ENCODE measurements at regions not wholly inside any gene's neighbourhood (a gene's known extent, or its start where the extent isn't known, plus 50 kb on each side); places are given as distances from the start of the nearest gene placed in this dataset.

DNA sequence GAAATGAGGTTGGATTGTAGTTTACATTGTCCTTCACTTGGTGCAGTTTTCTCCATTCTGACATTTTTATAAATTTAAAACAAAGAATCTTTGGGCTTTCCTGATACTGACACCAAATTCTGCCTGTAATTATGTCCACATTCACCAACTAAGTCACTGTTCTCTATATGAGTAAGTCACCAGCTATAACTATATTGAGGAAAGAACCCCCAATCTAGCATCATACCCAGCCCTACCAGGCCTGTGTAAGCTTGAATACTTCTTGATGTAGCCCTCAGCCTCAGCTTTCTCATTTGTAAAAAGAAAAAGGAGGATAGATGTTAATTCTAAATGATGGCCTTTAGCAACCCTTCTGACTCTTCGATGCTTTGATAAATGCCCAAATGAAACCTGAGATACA lies 112.7 kb upstream of the FST start:
- DNase-seq (no peak), ATAC-seq (ENCODE audit: low FRiP score in 2 of 2) (no peak)
- WGBS, 2 donors, result 87 to 91% methylated on average over 1 of the region's 1 CpG
- Histone ChIP-seq H3K4me1 (no peaks in the 10 kb centered on the region), H3K36me3 (no peaks in the 10 kb centered on the region), H3K27ac (no peak overlapping the region), H3K4me3 (no peak overlapping the region), H3K9me3 (no peaks in the 10 kb centered on the region), H3K27me3 (no peaks in the 10 kb centered on the region)
- TF ChIP-seq EP300 (IDR thresholded peaks at IDR 0.05) (no peak), POLR2A (IDR thresholded peaks at IDR 0.05) (no peak), POLR2AphosphoS5 (IDR thresholded peaks at IDR 0.05) (no peak), CTCF (IDR thresholded peaks at IDR 0.05) (no peak)

DNA sequence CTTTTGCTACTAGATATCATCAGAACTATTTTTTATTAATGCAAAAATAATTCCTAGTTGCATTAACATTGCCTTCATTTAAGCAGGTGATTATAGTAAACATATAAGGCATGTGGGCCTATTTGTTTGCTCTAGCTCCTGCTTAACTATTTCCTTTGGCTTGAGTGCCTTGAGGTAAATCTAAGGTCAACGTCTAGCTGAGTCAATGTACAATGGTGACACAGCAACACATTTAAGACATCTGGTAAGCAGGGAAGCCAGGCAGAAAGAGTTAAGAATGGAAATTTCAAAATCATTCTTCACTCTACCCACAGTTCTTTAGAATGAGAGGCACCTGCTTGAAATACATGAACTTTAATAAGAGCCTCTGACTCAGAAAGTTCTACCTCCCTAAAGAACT lies 111.9 kb upstream of the FST start:
- TF ChIP-seq CTCF (IDR thresholded peaks at IDR 0.05), result no peak
- no peak for TF ChIP-seq POLR2AphosphoS5 (IDR thresholded peaks at IDR 0.05)
- no peak for TF ChIP-seq POLR2A (IDR thresholded peaks at IDR 0.05)
- no peak for TF ChIP-seq EP300 (IDR thresholded peaks at IDR 0.05)
- DNase-seq (no peak), ATAC-seq (ENCODE audit: low FRiP score in 2 of 2) (no peak)
- Histone ChIP-seq H3K9me3 (no peaks in the 10 kb centered on the region), H3K4me1 (no peaks in the 10 kb centered on the region), H3K36me3 (no peaks in the 10 kb centered on the region), H3K4me3 (no peak overlapping the region), H3K27me3 (no peaks in the 10 kb centered on the region), H3K27ac (no peak overlapping the region)
- 19 to 46% methylated on average over 1 of the region's 1 CpG for WGBS, 2 donors

DNA sequence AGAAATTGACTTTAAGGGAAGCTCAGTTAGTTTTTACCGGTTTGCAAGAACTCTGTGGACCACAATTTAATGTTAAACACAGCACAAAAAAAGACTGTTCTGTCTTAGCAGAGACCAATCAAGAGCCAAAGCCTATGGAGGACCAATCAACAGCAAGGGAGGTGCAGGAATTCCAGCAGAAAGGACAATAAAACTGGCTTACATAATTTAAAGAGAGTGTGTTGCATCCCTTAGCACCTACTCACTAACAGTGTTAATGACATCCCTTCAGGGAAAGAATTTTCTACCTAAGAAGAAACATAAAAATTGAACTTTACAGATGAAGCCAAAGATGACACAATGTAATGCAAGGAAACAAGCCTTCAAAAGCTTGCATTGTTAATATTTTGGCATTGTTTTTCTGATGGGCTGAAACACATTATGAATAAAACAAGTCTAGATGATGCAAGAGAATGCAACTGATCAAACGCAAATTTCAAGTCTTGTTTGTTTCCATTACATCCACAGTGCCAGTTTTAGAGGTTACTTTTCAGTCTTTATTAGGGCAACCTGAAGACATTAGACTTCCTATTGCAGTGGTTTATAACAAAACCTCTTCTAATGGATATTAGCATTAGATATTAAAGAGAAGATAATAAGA lies 111.3 kb upstream of the FST start:
- ATAC-seq (ENCODE audit: low FRiP score in 2 of 2) (no peak), DNase-seq (no peak)
- no peaks in the 10 kb centered on the region for H3K36me3 ChIP-seq
- no peaks in the 10 kb centered on the region for H3K4me1 ChIP-seq
- WGBS, 2 donors, result 73 to 82% methylated on average over 2 of the region's 2 CpGs
- H3K27ac ChIP-seq, result no peak overlapping the region
- no peak overlapping the region for H3K4me3 ChIP-seq
- no peaks in the 10 kb centered on the region for H3K9me3 ChIP-seq
- H3K27me3 ChIP-seq, result no peaks in the 10 kb centered on the region
- TF ChIP-seq POLR2A (IDR thresholded peaks at IDR 0.05), result no peak
- no peak for TF ChIP-seq EP300 (IDR thresholded peaks at IDR 0.05)
- no peak for TF ChIP-seq POLR2AphosphoS5 (IDR thresholded peaks at IDR 0.05)
- no peak for TF ChIP-seq CTCF (IDR thresholded peaks at IDR 0.05)

DNA sequence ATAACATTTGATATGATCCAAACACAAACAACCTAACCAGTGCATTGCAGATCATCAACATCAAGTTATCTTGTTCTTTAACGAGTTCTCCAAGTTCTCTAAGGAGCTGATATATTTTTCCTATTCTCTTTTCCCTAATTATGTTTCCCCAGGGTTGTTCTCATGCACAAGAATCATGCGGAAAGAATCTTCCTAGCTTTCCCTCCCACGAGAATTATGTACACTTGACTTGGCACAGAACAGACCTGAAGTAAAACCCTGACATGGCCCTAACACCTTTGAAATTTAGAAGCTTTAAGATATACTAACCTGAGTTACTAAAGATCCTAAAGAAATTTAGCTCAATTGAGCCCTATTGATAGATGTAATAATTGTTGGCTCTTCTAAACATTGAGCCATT lies 110.7 kb upstream of the FST start:
- ATAC-seq (ENCODE audit: low FRiP score in 2 of 2) (no peak), DNase-seq (no peak)
- H3K9me3 ChIP-seq, result no peaks in the 10 kb centered on the region
- H3K27me3 ChIP-seq, result no peaks in the 10 kb centered on the region
- no peak overlapping the region for H3K4me3 ChIP-seq
- H3K36me3 ChIP-seq, result no peaks in the 10 kb centered on the region
- TF ChIP-seq POLR2AphosphoS5 (IDR thresholded peaks at IDR 0.05), result no peak
- no peak for TF ChIP-seq CTCF (IDR thresholded peaks at IDR 0.05)
- TF ChIP-seq EP300 (IDR thresholded peaks at IDR 0.05), result no peak
- TF ChIP-seq POLR2A (IDR thresholded peaks at IDR 0.05), result no peak
- no peak overlapping the region for H3K27ac ChIP-seq
- H3K4me1 ChIP-seq, result no peaks in the 10 kb centered on the region
- WGBS, 2 donors, result 71 to 92% methylated on average over 3 of the region's 3 CpGs

DNA sequence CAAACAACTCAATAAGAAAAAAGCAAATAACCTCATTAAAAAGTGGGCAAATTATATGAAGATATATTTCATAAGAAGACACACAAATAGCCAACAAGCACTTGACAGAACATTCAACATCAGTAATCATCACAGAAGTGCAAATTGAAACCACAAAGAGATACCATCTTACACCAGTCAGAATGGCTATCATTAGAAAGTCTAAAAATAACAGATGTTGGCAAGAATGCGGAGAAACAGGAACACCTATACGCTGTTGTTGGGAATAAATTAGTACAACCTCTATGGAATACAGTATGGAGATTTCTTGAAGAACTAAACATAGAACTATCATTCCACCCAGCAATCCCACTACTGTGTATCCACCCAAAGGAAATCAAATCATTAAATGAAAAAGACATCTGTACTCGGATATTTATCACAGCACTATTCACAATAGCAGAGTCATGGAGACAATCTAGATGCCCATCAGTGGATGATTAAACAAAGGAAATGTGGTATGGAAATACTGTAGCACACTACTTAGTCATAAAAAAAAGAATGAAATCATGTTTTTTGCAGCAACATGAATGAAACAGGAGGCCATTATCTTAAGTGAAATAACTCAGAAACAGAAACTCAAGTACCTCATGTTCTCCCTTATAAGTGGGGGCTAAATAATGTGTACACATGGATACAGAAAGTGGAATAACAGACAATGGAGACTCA lies 106.8 kb upstream of the FST start:
- ATAC-seq (ENCODE audit: low FRiP score in 2 of 2) (no peak), DNase-seq (no peak)
- H3K9me3 ChIP-seq, result no peaks in the 10 kb centered on the region
- no peaks in the 10 kb centered on the region for H3K36me3 ChIP-seq
- no peak overlapping the region for H3K27ac ChIP-seq
- H3K4me1 ChIP-seq, result peaks cover 4 to 8% (median 5%) of the 10 kb centered on the region in 4 donors
- no peak overlapping the region for H3K4me3 ChIP-seq
- H3K27me3 ChIP-seq, result no peaks in the 10 kb centered on the region
- WGBS, 2 donors, result 56 to 60% methylated on average over 3 of the region's 3 CpGs
- TF ChIP-seq CTCF (IDR thresholded peaks at IDR 0.05) (no peak), POLR2AphosphoS5 (IDR thresholded peaks at IDR 0.05) (no peak), POLR2A (IDR thresholded peaks at IDR 0.05) (no peak), EP300 (IDR thresholded peaks at IDR 0.05) (no peak)
